SH-SY5Y (cell line): ENCODE measurements at regions not wholly inside any gene's neighbourhood (a gene's known extent, or its start where the extent isn't known, plus 50 kb on each side); places are given as distances from the start of the nearest gene placed in this dataset.

Source experiments
- GATA2 ChIP-seq: IDR thresholded peaks from 2 replicates; pipeline ENCODE4 v1.6.1; 2011; ENCODE audit warnings: mild to moderate bottlenecking, low read depth, low read length
- GATA3 ChIP-seq: IDR thresholded peaks from 2 replicates; pipeline ENCODE4 v1.6.1; 2011; ENCODE audit warnings: low read depth, mild to moderate bottlenecking, low read length, moderate library complexity

DNA sequence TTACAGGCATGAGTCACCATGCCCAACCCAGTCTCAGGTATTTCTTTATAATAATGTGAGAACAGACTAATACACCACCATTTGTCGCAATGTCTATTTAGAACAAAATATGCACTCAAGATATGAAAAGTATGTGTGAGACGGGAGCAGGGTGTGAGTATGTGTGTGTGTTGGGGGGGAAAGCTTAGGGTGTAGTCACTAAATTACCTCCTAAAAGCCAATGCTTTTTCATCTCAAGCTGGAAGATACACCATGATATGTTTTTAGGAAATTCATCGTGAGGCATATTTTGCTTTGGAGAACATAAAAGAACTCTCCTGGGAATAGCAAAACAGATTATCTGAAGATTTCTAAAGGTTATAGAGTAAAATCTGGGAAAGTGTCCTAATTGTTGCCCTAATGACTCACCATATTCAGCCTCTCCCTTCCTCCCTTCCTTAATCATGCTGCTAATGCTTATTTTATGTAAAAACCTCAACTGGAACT lies 262.7 kb downstream of the PDHA2 start:
- TF ChIP-seq GATA3 (no peak), GATA2 (no peak)
